ENCODE measurements at regions not wholly inside any gene's neighbourhood (a gene's known extent, or its start where the extent isn't known, plus 50 kb on each side); places are given as distances from the start of the nearest gene placed in this dataset.

DNA sequence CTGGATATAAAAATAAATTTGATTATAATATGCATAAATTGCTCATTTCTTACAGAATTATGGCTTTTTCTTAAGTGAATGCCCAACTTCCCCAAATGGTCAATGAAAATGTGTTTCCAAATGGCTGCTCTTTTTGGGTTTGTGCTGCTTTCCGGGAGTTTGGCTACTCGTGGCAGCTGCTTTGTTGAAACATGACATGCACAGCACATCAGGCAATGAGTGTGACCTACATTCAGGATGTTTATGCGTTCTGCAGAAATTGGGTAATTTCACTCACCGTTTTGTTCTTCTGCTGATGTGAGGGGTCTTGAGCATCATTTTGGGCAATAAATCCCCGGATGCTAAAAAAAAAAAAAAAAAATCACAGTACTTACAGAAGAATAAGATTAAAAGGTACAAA is 825.0 kb upstream of the KLHL29 start:
- DNase-seq (no peak), ATAC-seq (ENCODE audit: poor library complexity) (no peak)
- intact Hi-C loops (cut with DNase I): no loop called here

- DNase-seq (no peak), ATAC-seq (ENCODE audit: poor library complexity) (no peak)
- intact Hi-C loops (cut with DNase I): no loop called here
These were observed 805.6 kb upstream of the KLHL29 start for GRCh38 chr2:22579341-22579740.

DNA sequence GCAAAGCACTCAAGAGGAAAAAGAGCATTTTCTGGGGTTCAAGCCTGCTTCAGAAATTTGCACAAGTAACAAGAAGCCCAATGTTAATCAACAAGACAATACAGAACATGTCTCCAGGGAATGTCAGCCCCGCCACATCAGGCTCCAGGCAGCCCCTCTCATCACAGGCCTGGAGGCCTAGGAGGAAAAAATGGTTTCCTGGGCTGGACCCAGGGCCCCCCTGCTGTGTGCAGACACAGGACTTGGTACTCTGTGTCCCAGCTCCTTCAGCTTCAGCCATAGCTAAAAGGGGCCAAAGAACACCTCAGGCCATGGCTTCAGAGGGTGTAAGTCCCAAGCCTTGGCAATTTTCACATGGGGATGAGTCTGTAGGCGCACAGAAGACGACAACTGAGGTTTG is 802.9 kb upstream of the KLHL29 start:
- DNase-seq: no peak

GRCh38 chr2:22596306-22596705 is 788.7 kb upstream of the KLHL29 start:
- DNase-seq: no peak
- intact Hi-C loops (cut with DNase I): no loop called here
- ATAC-seq (ENCODE audit: poor library complexity): no peak

More for the DNA sequence above, 802.9 kb upstream of the KLHL29 start:
- ATAC-seq (ENCODE audit: poor library complexity): no peak
- intact Hi-C loops (cut with DNase I): no loop called here

DNA sequence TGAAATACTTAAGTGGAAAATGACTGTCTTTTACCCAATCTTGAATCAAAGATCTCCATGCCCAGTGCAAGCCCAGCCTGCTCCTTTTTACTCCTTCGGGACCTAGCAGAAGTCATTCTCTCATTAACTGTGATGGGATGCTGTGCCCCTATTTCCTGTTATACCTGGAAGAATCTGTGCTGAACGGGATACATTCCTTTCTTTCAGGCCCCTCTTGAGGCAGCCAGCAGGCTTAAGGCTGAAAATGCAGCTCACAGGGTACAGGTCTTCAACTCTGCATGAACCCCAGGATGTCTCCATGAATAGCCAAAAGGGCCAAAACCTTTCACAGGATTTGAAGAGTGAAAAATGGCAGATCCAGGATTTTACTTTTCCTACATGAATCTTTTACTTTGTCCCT is 784.8 kb upstream of the KLHL29 start:
- DNase-seq (no peak), ATAC-seq (ENCODE audit: poor library complexity) (no peak)
- intact Hi-C loops (cut with DNase I): no loop called here

DNA sequence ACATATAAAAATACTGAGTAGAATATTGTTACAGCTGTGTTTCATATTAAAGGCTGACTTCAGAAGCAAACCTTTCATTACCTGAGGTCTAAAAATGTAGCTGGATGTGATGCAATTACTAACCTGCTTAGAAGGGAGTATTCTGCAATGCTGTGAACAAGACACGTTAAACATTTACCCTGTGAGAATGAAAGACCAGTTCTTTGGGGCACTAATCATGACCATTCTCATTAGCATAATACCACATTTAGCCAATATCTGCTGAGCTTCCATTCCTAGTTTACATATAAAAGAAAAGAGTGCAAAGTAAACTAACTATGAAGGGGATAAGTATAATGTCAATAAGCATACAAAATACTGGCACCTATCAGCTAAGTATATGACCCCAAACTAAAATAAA is 784.0 kb upstream of the KLHL29 start:
- ATAC-seq (ENCODE audit: poor library complexity) (no peak), DNase-seq (no peak)
- intact Hi-C loops (cut with DNase I): no loop called here

DNA sequence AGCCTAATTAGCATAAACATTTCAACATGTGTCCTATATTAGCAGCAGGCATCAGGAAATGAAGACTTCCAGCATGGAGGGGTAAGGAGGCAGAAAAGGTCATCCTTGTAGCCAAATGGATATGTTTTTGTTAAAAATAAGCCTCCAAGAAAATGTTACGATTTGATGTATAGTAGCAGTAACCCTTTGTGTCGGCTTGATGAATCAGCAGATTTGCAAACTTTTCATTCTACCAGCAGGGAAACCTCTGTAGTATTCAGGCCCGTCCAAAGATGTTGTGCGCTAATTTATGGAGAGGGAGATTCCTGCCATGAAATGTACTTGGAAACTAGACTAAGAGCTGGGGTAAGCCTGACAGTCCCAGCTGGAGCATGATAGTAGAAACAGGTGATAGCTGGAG is 780.8 kb upstream of the KLHL29 start:
- no peak for DNase-seq
- intact Hi-C loops (cut with DNase I): no loop called here
- no peak for ATAC-seq (ENCODE audit: poor library complexity)

GRCh38 chr2:22616031-22616430 is 768.9 kb upstream of the KLHL29 start:
- DNase-seq: no peak
- no peak for ATAC-seq (ENCODE audit: poor library complexity)
- intact Hi-C loops (cut with DNase I): no loop called here

- no peak for DNase-seq
- intact Hi-C loops (cut with DNase I): no loop called here
- ATAC-seq (ENCODE audit: poor library complexity): no peak
These were observed 761.4 kb upstream of the KLHL29 start for GRCh38 chr2:22623620-22624019.

DNA sequence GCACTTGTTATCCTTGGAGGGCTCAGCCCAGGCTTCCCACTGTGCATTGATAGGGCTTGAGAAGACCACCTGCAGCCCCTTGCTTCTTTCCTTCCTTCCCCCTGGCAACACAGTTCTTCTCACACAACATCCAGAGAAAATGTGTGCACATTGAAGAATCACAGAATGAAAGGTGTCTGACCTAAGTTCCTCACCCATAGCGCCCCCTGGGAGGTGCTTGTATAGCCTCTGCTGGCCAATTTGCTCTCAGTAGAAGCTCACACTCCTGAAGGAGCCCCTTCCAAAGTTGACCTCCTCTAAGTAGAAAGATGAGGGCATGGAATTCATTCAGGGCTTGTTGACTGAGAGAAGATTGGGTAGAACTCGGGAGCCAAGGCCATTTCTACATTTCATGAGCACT is 758.4 kb upstream of the KLHL29 start:
- intact Hi-C loops (cut with DNase I): no loop called here
- ATAC-seq (ENCODE audit: poor library complexity) (no peak), DNase-seq (no peak)

DNA sequence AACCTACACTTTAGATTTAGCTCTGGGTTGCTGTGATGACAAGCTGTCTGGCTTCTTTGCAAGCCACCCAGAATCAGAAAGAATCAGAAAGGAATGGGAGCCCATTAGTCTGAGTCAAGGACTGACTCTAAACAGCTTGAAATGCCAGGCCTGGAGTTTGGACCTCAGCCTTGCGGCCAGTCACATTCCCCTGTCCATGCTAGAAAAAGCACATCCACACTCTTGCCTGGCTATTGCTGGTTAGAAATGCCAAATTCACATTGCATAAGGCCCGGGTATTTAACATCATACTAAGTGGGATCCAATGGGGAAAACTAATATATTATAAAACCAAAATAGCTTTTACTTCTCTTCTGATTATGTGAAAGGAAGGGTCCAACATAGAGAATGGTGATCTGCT is 756.8 kb upstream of the KLHL29 start:
- intact Hi-C loops (cut with DNase I): no loop called here
- DNase-seq (no peak), ATAC-seq (ENCODE audit: poor library complexity) (peak; percentile 52)

DNA sequence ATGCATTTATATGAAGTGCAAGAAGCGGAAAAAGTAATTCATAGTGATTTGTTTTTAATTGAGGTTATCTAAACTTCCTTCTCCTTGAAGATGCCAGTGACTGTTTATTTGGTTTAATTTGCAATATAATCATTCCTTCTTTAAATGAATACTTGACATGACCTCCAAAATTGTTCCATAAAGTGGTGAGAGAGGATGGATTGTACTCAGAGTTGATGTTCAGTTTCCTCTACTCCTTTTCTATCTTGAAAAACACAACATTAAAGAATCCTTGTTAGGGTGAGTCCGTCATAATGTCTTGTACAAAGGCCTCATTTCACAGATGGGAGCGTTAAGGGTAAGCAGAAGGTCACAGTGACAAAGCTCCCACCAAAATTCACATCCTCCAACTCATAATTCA is 756.1 kb upstream of the KLHL29 start:
- ATAC-seq (ENCODE audit: poor library complexity): no peak
- intact Hi-C loops (cut with DNase I): no loop called here
- no peak for DNase-seq

- ATAC-seq (ENCODE audit: poor library complexity) (no peak), DNase-seq (no peak)
- intact Hi-C loops (cut with DNase I): no loop called here
These were observed 750.8 kb upstream of the KLHL29 start for GRCh38 chr2:22634167-22634566.

- intact Hi-C loops (cut with DNase I): no loop called here
- ATAC-seq (ENCODE audit: poor library complexity) (no peak), DNase-seq (no peak)
These were observed 728.6 kb upstream of the KLHL29 start for GRCh38 chr2:22656426-22656825.

- intact Hi-C loops (cut with DNase I): no loop called here
- ATAC-seq (ENCODE audit: poor library complexity) (no peak), DNase-seq (no peak)
These were observed 711.5 kb upstream of the KLHL29 start for GRCh38 chr2:22673529-22673928.

GRCh38 chr2:22683914-22684313 is 701.1 kb upstream of the KLHL29 start:
- DNase-seq (no peak), ATAC-seq (ENCODE audit: poor library complexity) (no peak)
- intact Hi-C loops (cut with DNase I): no loop called here

DNA sequence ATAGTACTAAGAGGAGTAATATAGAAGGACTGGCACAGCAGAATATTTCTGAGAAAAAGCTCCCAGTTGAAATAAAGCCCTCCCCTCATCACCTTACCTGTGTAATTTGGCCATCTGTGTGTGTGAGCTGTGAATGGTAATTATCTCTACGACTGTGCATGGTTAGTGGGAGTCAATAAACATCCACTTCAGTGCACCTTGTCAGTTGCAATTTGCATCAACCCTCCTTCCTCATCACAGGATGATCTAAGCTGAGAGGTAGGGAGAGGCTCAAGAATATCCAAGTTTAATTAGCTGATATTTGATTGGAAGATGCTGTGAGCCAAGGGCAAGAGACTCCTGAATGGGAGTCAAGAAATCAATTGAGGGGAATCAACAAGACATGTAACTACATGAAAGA is 694.9 kb upstream of the KLHL29 start:
- ATAC-seq (ENCODE audit: poor library complexity) (no peak), DNase-seq (no peak)
- intact Hi-C loops (cut with DNase I): no loop called here

GRCh38 chr2:22691666-22692065 is 693.3 kb upstream of the KLHL29 start:
- intact Hi-C loops (cut with DNase I): no loop called here
- no peak for ATAC-seq (ENCODE audit: poor library complexity)
- DNase-seq: no peak

GRCh38 chr2:22692746-22693145 is 692.2 kb upstream of the KLHL29 start:
- no peak for ATAC-seq (ENCODE audit: poor library complexity)
- intact Hi-C loops (cut with DNase I): no loop called here
- DNase-seq: no peak

GRCh38 chr2:22694300-22694699 is 690.7 kb upstream of the KLHL29 start:
- intact Hi-C loops (cut with DNase I): no loop called here
- no peak for ATAC-seq (ENCODE audit: poor library complexity)
- DNase-seq: no peak

DNA sequence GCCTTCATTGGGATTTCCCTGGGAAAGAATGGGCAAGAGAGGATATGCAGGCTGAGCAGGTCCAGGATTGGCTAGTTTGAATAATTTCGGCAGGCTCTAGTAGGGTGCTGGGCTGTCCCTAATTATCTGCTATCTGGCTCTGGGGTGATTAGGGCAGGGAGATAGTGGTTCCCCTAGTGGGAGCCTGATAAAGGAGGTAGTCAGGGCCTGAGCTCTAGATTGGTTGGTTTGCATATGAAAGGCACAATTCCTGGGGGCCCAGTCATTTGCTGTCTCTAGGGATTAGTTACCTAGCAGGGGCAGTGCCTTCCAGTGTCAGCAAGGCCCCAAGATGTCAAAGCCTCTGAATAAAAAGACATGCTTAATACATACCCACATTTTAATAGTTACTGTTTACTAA is 690.1 kb upstream of the KLHL29 start:
- DNase-seq (no peak), ATAC-seq (ENCODE audit: poor library complexity) (no peak)
- intact Hi-C loops (cut with DNase I): no loop called here

All from Right ventricle myocardium superior (tissue), 1 donor.